ENCODE measurements at regions not wholly inside any gene's neighbourhood (a gene's known extent, or its start where the extent isn't known, plus 50 kb on each side); places are given as distances from the start of the nearest gene placed in this dataset.
A peak's percentile ranks its signal among the peaks of the same experiment; 100 is the strongest.

- DNase-seq = no peak
Observed at GRCh38 chr18:67219821-67220220, 296.7 kb downstream of the DSEL start.

GRCh38 chr18:67218556-67218955 lies 298.0 kb downstream of the DSEL start:
- DNase-seq = no peak

- peak; percentile 66 for DNase-seq
Observed at GRCh38 chr18:67217551-67218166, 298.9 kb downstream of the DSEL start.

- no peak for DNase-seq
Observed at GRCh38 chr18:67216846-67217245, 299.7 kb downstream of the DSEL start.

GRCh38 chr18:67215686-67216085 lies 300.8 kb downstream of the DSEL start:
- no peak for DNase-seq

GRCh38 chr18:67211646-67212045 lies 304.9 kb downstream of the DSEL start:
- DNase-seq = no peak

- DNase-seq = no peak
Observed at GRCh38 chr18:67200665-67201064, 315.9 kb downstream of the DSEL start.

GRCh38 chr18:67199993-67200617 lies 316.4 kb downstream of the DSEL start:
- no peak for DNase-seq

- no peak for DNase-seq
Observed at GRCh38 chr18:67194886-67195285, 321.6 kb downstream of the DSEL start.

- no peak for DNase-seq
Observed at GRCh38 chr18:67192535-67192934, 324.0 kb downstream of the DSEL start.

- no peak for DNase-seq
Observed at GRCh38 chr18:67183398-67183797, 333.1 kb downstream of the DSEL start.

GRCh38 chr18:67179726-67180125 lies 336.8 kb downstream of the DSEL start:
- DNase-seq = no peak

- DNase-seq = no peak
Observed at GRCh38 chr18:67159662-67160061, 356.9 kb downstream of the DSEL start.

GRCh38 chr18:67154979-67155378 lies 361.5 kb downstream of the DSEL start:
- DNase-seq = no peak

GRCh38 chr18:67151366-67151765 lies 365.2 kb downstream of the DSEL start:
- no peak for DNase-seq

- DNase-seq = no peak
Observed at GRCh38 chr18:67145586-67146292, 370.8 kb downstream of the DSEL start.

GRCh38 chr18:67144329-67144728 lies 372.2 kb downstream of the DSEL start:
- no peak for DNase-seq

- DNase-seq = no peak
Observed at GRCh38 chr18:67143028-67143427, 373.5 kb downstream of the DSEL start.

- DNase-seq = no peak
Observed at GRCh38 chr18:67142604-67143003, 373.9 kb downstream of the DSEL start.

GRCh38 chr18:67140495-67140894 lies 376.0 kb downstream of the DSEL start:
- DNase-seq = no peak

GRCh38 chr18:67139899-67140298 lies 376.6 kb downstream of the DSEL start:
- DNase-seq = no peak

- no peak for DNase-seq
Observed at GRCh38 chr18:67135981-67136380, 380.5 kb downstream of the DSEL start.

- DNase-seq = no peak
Observed at GRCh38 chr18:67134911-67135310, 381.6 kb downstream of the DSEL start.

GRCh38 chr18:67133669-67134068 lies 382.9 kb downstream of the DSEL start:
- no peak for DNase-seq

Data from stimulated activated CD8-positive, alpha-beta memory T cell treated with anti-CD3 and anti-CD28 coated beads, Interleukin-4, amount 100 ng/mL, for 48 hours (primary cell).